ENCODE measurements at regions not wholly inside any gene's neighbourhood (a gene's known extent, or its start where the extent isn't known, plus 50 kb on each side); places are given as distances from the start of the nearest gene placed in this dataset.

GRCh38 chr12:88996200-88996788 is 356.0 kb downstream of the DUSP6 start:
- H3K27ac ChIP-seq (ENCODE audit: low read depth, low read length), result no peak overlapping the region
- H3K9ac ChIP-seq (ENCODE audit: low read depth, low read length), result no peak overlapping the region
- no peaks in the 10 kb centered on the region for H3K36me3 ChIP-seq (ENCODE audit: insufficient read depth, low read length)
- no peaks in the 10 kb centered on the region for H3K4me1 ChIP-seq (ENCODE audit: insufficient read depth, low read length)
- no peaks in the 10 kb centered on the region for H3K27me3 ChIP-seq (ENCODE audit: insufficient read depth, low read length)
- WGBS, result 100% methylated on average over 1 of the region's 2 CpGs
- no peak overlapping the region for H3K4me3 ChIP-seq (ENCODE audit: low read length)
- no peaks in the 10 kb centered on the region for H3K9me3 ChIP-seq (ENCODE audit: insufficient read depth, low read depth, low read length)

DNA sequence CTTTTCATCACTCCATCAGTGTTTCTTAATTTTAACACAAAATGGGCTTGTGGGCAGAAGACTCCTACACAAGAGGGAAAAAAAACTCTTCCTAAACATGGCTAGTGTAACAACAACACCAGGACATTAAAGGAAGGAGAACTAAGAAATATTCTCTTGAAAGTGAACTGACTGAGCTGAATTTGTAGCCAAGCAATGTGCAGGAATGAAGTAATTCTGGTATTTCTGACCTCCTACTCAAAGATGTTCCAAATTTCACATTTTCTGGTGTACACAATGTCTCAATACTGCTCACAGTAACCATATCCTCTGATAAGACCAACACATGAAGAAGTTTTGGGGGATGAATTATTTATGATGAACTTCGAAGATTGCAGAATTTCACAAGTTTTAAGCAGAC is 357.3 kb downstream of the DUSP6 start:
- WGBS, result no CpG with 5 or more reads among the region's 1 CpG
- no peak overlapping the region for H3K4me3 ChIP-seq (ENCODE audit: low read length)
- no peaks in the 10 kb centered on the region for H3K27me3 ChIP-seq (ENCODE audit: insufficient read depth, low read length)
- H3K36me3 ChIP-seq (ENCODE audit: insufficient read depth, low read length), result no peaks in the 10 kb centered on the region
- H3K27ac ChIP-seq (ENCODE audit: low read depth, low read length), result no peak overlapping the region
- H3K4me1 ChIP-seq (ENCODE audit: insufficient read depth, low read length), result no peaks in the 10 kb centered on the region
- H3K9ac ChIP-seq (ENCODE audit: low read depth, low read length), result no peak overlapping the region
- H3K9me3 ChIP-seq (ENCODE audit: insufficient read depth, low read depth, low read length), result no peaks in the 10 kb centered on the region

GRCh38 chr12:88994537-88994936 is 357.8 kb downstream of the DUSP6 start:
- no peak overlapping the region for H3K4me3 ChIP-seq (ENCODE audit: low read length)
- no peak overlapping the region for H3K9ac ChIP-seq (ENCODE audit: low read depth, low read length)
- no peaks in the 10 kb centered on the region for H3K9me3 ChIP-seq (ENCODE audit: insufficient read depth, low read depth, low read length)
- H3K27ac ChIP-seq (ENCODE audit: low read depth, low read length), result no peak overlapping the region
- H3K4me1 ChIP-seq (ENCODE audit: insufficient read depth, low read length), result no peaks in the 10 kb centered on the region
- H3K36me3 ChIP-seq (ENCODE audit: insufficient read depth, low read length), result no peaks in the 10 kb centered on the region
- H3K27me3 ChIP-seq (ENCODE audit: insufficient read depth, low read length), result no peaks in the 10 kb centered on the region
- WGBS, result 70% methylated on average over 2 of the region's 2 CpGs

DNA sequence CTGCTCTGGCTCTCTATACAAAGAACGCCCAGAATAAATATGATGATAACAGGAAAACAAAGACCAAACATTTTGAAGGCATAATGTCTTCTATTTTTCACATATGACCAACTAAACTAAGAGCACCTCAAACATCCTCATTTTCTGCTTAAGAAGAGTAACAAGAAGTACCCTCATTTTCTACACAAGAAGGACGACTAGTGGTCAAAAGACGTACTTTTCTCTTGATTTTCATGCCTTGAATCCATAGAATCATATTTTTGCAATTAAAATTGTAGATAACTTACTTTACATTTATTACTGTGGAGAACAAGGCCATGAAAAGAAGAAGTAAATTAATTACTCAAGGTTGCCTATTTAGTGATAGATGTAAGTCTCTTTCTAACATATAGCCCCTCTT is 358.6 kb downstream of the DUSP6 start:
- H3K9me3 ChIP-seq (ENCODE audit: insufficient read depth, low read depth, low read length), result no peaks in the 10 kb centered on the region
- H3K27me3 ChIP-seq (ENCODE audit: insufficient read depth, low read length), result no peaks in the 10 kb centered on the region
- no peak overlapping the region for H3K27ac ChIP-seq (ENCODE audit: low read depth, low read length)
- no peaks in the 10 kb centered on the region for H3K36me3 ChIP-seq (ENCODE audit: insufficient read depth, low read length)
- H3K4me1 ChIP-seq (ENCODE audit: insufficient read depth, low read length), result no peaks in the 10 kb centered on the region
- WGBS, result 19% methylated on average over 3 of the region's 3 CpGs
- H3K9ac ChIP-seq (ENCODE audit: low read depth, low read length), result no peak overlapping the region
- H3K4me3 ChIP-seq (ENCODE audit: low read length), result no peak overlapping the region

DNA sequence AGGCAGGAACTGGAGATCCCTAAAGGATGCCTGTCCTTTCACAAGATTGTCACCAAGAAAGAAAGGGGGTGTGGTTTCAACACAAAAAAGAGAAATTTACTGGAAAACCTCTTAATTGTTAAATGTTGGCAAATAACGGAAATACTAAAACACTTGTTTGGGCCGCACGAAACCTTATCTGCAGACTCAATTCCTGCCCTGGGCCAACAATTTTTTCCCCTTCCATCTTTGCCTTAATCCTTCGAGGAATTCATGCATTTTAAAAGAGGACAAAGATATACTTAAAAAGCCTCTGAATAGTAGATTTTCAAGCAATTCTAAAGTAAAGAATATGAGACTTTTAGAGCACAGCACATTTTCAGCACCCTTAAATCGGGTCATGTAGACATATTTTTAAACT is 366.2 kb downstream of the DUSP6 start:
- no peak overlapping the region for H3K4me3 ChIP-seq (ENCODE audit: low read length)
- WGBS, result 86% methylated on average over 5 of the region's 5 CpGs
- H3K9ac ChIP-seq (ENCODE audit: low read depth, low read length), result no peak overlapping the region
- H3K4me1 ChIP-seq (ENCODE audit: insufficient read depth, low read length), result peaks cover 12% of the 10 kb centered on the region
- H3K27ac ChIP-seq (ENCODE audit: low read depth, low read length), result no peak overlapping the region
- H3K9me3 ChIP-seq (ENCODE audit: insufficient read depth, low read depth, low read length), result no peaks in the 10 kb centered on the region
- no peaks in the 10 kb centered on the region for H3K27me3 ChIP-seq (ENCODE audit: insufficient read depth, low read length)
- no peaks in the 10 kb centered on the region for H3K36me3 ChIP-seq (ENCODE audit: insufficient read depth, low read length)

DNA sequence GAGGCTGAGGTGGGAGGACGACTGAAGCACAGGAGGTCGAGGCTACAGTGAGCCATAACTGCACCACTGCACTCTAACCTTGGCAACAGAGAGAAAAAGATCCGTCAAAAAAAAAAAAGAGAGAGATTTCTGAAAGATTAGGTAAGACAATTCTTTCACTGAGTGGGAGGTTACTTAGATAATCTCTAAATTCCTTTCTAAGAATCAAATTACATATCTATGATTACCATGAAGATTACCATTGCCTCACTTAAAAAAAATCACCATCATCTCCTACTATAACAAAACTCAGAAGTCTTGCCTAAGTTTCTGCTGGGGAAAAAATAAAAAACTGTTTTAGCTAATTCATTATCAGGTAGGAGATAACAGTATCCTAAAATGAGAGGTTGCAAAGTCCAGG is 366.7 kb downstream of the DUSP6 start:
- Histone ChIP-seq H3K27me3 (ENCODE audit: insufficient read depth, low read length) (no peaks in the 10 kb centered on the region), H3K27ac (ENCODE audit: low read depth, low read length) (no peak overlapping the region), H3K9ac (ENCODE audit: low read depth, low read length) (no peak overlapping the region), H3K4me1 (ENCODE audit: insufficient read depth, low read length) (peaks cover 12% of the 10 kb centered on the region), H3K9me3 (ENCODE audit: insufficient read depth, low read depth, low read length) (no peaks in the 10 kb centered on the region), H3K4me3 (ENCODE audit: low read length) (no peak overlapping the region), H3K36me3 (ENCODE audit: insufficient read depth, low read length) (no peaks in the 10 kb centered on the region)
- 88% methylated on average over 2 of the region's 3 CpGs for WGBS

- WGBS, result 91% methylated on average over 3 of the region's 3 CpGs
- Histone ChIP-seq H3K4me3 (ENCODE audit: low read length) (no peak overlapping the region), H3K9me3 (ENCODE audit: insufficient read depth, low read depth, low read length) (no peaks in the 10 kb centered on the region), H3K36me3 (ENCODE audit: insufficient read depth, low read length) (no peaks in the 10 kb centered on the region), H3K27ac (ENCODE audit: low read depth, low read length) (no peak overlapping the region), H3K27me3 (ENCODE audit: insufficient read depth, low read length) (no peaks in the 10 kb centered on the region), H3K4me1 (ENCODE audit: insufficient read depth, low read length) (peaks cover 12% of the 10 kb centered on the region), H3K9ac (ENCODE audit: low read depth, low read length) (no peak overlapping the region)
Measured at GRCh38 chr12:88985011-88985410, 367.3 kb downstream of the DUSP6 start.

- Histone ChIP-seq H3K4me3 (ENCODE audit: low read length) (no peak overlapping the region), H3K9me3 (ENCODE audit: insufficient read depth, low read depth, low read length) (no peaks in the 10 kb centered on the region), H3K27me3 (ENCODE audit: insufficient read depth, low read length) (no peaks in the 10 kb centered on the region), H3K4me1 (ENCODE audit: insufficient read depth, low read length) (peaks cover 12% of the 10 kb centered on the region), H3K36me3 (ENCODE audit: insufficient read depth, low read length) (no peaks in the 10 kb centered on the region), H3K9ac (ENCODE audit: low read depth, low read length) (no peak overlapping the region), H3K27ac (ENCODE audit: low read depth, low read length) (no peak overlapping the region)
- WGBS, result 93% methylated on average over 1 of the region's 1 CpG
Measured at GRCh38 chr12:88982694-88983093, 369.6 kb downstream of the DUSP6 start.

DNA sequence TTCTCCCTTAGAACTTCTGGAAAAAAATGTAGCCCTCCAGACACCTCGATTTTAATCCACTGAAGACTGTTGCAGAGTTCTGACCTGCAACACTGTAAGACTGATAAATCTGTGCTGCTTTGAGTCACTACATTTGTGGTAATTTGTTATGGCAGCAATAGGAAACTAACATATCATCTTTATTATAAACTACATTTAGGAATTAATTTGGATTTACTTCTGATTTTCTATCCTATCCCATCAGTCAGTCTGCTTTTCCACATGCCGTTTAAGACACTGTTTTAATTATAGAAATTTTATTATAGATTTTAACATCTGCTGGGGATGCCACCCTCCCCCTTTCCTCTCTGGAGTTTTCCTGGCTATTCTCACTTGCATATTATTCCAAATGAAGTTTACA is 375.2 kb downstream of the DUSP6 start:
- Histone ChIP-seq H3K4me1 (ENCODE audit: insufficient read depth, low read length) (no peaks in the 10 kb centered on the region), H3K27ac (ENCODE audit: low read depth, low read length) (no peak overlapping the region), H3K9ac (ENCODE audit: low read depth, low read length) (no peak overlapping the region), H3K9me3 (ENCODE audit: insufficient read depth, low read depth, low read length) (no peaks in the 10 kb centered on the region), H3K36me3 (ENCODE audit: insufficient read depth, low read length) (no peaks in the 10 kb centered on the region), H3K27me3 (ENCODE audit: insufficient read depth, low read length) (no peaks in the 10 kb centered on the region), H3K4me3 (ENCODE audit: low read length) (no peak overlapping the region)
- WGBS, result 92% methylated on average over 1 of the region's 2 CpGs

DNA sequence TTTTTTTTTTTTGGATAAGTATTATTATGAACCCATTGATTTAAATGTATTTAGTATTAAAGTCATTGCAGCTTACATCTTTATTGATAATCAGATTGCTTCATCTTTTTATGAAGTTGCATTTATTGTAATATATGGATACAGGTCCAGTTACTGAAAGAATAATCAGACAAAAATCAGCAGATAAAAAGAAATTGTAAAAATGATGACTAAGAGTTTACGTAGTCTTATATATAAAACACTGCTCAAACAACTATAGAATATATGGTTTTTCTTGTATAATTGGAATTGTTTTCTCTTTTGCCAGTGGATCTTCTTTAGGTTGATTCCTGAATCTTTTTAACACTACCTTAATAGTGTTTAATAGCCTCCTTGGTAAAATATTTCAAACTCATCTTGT is 378.3 kb downstream of the DUSP6 start:
- H3K4me1 ChIP-seq (ENCODE audit: insufficient read depth, low read length), result no peaks in the 10 kb centered on the region
- no CpG with 5 or more reads among the region's 1 CpG for WGBS
- H3K27me3 ChIP-seq (ENCODE audit: insufficient read depth, low read length), result no peaks in the 10 kb centered on the region

DNA sequence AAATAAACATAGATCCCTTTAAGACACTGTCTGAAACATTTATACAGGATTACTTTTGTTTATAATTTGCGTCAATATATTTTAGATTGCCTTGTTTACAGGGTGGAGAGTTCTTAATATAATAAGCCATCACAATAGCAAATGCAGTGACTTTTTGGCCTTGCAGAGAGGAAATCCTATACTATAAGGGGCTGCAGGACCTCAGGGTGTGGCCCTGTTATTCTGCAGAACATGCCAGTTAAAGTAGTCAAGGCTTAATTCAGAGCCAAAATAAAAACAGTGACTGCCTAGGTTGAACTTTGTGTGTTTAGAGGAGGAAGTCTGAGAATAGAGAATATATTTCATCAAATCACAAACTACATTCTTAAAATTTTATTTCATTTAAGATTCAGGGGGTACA is 381.6 kb downstream of the DUSP6 start:
- Histone ChIP-seq H3K36me3 (ENCODE audit: insufficient read depth, low read length) (no peaks in the 10 kb centered on the region), H3K9ac (ENCODE audit: low read depth, low read length) (no peak overlapping the region), H3K27me3 (ENCODE audit: insufficient read depth, low read length) (no peaks in the 10 kb centered on the region), H3K4me3 (ENCODE audit: low read length) (no peak overlapping the region), H3K9me3 (ENCODE audit: insufficient read depth, low read depth, low read length) (no peaks in the 10 kb centered on the region), H3K27ac (ENCODE audit: low read depth, low read length) (no peak overlapping the region), H3K4me1 (ENCODE audit: insufficient read depth, low read length) (no peaks in the 10 kb centered on the region)
- no CpG with 5 or more reads among the region's 1 CpG for WGBS

More for the DNA sequence above, 378.3 kb downstream of the DUSP6 start:
- no peak overlapping the region for H3K4me3 ChIP-seq (ENCODE audit: low read length)
- no peak overlapping the region for H3K9ac ChIP-seq (ENCODE audit: low read depth, low read length)
- H3K27ac ChIP-seq (ENCODE audit: low read depth, low read length), result no peak overlapping the region
- H3K36me3 ChIP-seq (ENCODE audit: insufficient read depth, low read length), result no peaks in the 10 kb centered on the region
- no peaks in the 10 kb centered on the region for H3K9me3 ChIP-seq (ENCODE audit: insufficient read depth, low read depth, low read length)

GRCh38 chr12:88969127-88969526 is 383.2 kb downstream of the DUSP6 start:
- Histone ChIP-seq H3K27ac (ENCODE audit: low read depth, low read length) (no peak overlapping the region), H3K9me3 (ENCODE audit: insufficient read depth, low read depth, low read length) (no peaks in the 10 kb centered on the region), H3K4me1 (ENCODE audit: insufficient read depth, low read length) (no peaks in the 10 kb centered on the region), H3K4me3 (ENCODE audit: low read length) (no peak overlapping the region), H3K27me3 (ENCODE audit: insufficient read depth, low read length) (no peaks in the 10 kb centered on the region), H3K9ac (ENCODE audit: low read depth, low read length) (no peak overlapping the region), H3K36me3 (ENCODE audit: insufficient read depth, low read length) (no peaks in the 10 kb centered on the region)
- WGBS, result 94% methylated on average over 5 of the region's 5 CpGs
